ENCODE measurements at regions not wholly inside any gene's neighbourhood (a gene's known extent, or its start where the extent isn't known, plus 50 kb on each side); places are given as distances from the start of the nearest gene placed in this dataset.

DNA sequence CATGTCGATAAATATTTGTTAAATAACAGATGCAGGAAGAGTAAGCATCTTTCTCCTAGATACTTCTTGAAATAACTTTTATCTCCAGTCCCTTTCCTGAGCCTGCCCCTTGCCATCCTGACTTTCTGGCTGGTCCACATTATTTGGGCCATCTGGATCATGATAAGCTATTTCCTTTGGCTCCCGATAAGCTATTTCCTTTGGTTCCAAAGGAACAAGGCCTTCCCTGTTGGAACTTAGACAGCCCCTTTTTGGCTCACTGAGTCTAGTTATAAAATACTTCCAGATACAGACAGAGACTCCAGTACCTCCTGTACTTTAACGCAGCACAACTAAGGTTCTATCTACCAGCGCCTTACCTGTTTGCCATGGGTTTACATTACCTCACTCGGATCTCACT lies 205.3 kb upstream of the CCDC150 start:
- no peak for DNase-seq (ENCODE audit: low read depth in 1 of 2, low spot score in 1 of 2)

DNA sequence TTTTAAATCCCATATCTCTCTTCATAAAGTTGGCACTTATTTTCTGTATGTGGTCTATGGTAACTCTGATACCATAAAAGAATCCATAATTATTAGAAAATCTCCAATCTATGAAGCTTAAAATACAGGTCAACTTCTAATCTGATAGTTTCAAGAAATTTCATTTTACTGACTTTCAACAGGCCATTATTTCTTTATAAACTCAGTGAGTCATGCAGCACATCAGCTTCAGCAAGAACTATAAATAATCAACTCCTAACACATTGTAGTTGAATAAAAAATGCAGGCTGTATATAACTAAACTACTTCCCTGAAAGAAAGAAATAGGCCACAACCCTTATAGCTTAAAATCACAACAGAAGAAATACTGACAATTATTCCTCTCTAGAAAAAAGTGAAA lies 204.3 kb upstream of the CCDC150 start:
- no peak for DNase-seq (ENCODE audit: low read depth in 1 of 2, low spot score in 1 of 2)

DNA sequence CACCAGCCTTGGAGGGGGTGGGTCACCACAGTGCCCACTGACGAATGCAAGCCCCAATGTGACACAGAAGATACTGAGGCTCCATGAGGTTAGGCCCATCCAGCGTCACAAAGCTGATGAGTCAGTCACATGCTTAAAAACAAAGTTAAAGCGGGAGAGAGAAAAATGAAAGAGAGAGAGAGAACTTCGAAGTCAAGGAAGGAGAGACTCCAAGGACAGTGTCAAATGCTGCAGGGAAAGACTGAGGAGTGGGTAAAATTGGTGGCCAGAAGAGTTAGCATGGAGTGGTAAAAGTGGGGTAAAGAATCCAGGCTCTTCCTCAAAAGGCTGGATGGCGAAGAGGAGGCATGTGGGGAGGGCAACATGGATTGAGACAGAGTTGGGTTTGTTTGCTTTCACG lies 201.9 kb upstream of the CCDC150 start:
- DNase-seq (ENCODE audit: low read depth in 1 of 2, low spot score in 1 of 2): no peak

DNA sequence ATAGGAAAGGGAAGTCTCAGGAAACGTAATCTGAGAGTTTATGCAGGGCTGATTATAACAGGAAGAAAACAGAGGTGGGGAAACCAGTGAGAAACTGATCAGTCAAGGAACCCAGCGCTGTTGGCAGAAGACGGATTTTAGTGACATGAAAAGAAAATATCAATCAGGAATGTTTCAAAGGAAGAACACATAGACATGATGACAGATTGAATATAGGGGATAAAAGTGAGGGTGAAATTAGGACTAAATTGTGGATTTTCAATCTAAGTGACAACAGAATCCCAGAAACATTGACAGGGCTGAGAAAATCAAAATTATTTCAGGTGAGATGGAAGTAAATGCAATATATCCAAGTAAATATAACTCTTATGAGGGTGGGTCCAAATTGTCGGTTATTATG lies 199.8 kb upstream of the CCDC150 start:
- no peak for DNase-seq (ENCODE audit: low read depth in 1 of 2, low spot score in 1 of 2)

DNA sequence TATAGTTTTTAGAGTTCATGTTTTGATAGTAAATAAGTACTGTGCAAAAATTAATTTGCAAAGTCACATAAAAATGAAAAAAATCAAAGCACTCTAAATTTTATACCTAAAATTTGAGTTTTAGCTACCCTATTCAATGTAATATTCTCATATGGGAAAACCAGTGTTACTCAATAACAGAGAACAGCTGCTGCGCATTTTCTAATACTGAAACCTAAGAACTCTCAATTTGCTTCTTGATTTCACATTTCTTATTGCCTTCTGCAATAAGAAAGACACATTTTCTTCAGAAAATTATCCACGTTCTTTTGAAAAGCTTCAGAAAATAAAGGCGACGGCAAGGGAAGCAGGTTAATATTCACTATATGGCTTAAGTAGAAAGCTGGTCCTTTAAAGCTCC lies 199.1 kb upstream of the CCDC150 start:
- DNase-seq (ENCODE audit: low read depth in 1 of 2, low spot score in 1 of 2): no peak

DNA sequence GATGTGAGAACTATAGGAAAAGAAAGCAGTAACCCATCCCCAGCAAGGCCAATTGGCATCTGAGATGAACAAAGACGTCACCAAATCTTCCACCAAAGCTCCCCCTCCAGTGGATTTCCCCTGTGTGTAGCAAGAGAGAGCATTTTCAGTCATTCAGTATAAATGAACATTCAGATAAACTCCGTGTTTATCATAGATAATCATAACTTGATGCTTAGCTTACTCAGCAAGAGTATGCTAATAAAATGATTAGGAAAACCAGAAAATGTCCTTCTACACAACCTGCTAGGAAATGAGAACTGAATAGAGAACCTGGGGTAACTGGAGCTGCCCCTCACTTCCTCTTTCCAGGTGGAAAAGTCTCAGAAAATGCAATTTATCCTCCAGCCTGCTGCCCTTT lies 198.0 kb upstream of the CCDC150 start:
- DNase-seq (ENCODE audit: low read depth in 1 of 2, low spot score in 1 of 2): no peak

DNA sequence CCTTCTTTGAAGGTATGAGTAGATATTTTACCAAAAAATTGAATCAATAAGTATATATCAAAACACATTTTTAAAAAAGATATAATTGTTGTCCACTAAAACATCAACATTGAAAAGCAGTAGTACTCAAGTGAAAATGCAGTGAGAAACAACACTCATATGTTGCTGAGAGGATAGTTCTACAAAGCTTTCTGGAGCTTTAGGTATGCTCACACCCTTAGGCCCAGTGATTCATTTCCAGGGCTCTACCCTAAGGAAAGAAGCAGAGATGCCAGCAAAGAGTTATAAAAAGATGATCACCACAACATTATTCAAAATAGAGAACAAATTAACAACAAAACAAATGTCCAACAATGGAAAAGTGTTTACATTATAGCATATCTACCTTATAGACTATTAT lies 197.3 kb upstream of the CCDC150 start:
- no peak for DNase-seq (ENCODE audit: low read depth in 1 of 2, low spot score in 1 of 2)

DNA sequence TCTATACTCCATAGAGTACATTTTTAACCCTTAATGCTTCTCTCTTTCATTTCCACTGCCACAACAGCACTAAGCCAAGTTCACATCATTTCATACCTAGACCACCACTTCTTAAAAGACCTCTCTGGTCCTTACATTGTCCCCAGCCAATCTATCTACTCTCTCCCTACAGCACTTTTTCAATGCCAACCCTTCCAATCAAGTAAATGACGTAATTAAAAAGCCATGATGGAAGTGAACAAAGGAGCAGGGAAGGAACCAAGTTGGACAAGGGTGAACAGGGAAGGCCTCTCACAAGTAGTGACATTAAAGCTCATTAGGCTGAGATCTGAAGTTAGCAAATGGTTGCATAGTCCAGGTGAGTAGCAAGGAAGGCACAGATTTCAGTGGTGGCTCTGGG lies 195.1 kb upstream of the CCDC150 start:
- DNase-seq (ENCODE audit: low read depth in 1 of 2, low spot score in 1 of 2): no peak

DNA sequence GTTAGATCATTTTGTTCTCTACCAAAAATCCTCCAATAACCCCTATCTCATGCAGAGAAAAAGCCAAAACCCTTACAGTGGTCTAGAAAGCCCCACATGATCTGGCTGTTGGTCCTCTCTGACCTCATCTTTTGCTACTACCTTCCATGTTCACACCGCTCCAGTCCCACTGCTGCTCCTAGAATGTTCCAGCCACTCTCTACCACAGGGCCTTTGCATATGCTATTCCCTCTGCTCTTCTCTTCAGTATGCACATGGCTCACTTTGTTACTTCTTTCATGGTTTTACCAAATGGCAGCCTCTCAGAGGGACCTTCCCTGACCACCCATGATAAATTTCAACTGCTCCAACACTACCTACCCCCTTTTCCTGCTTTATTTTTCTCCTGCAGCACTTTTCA lies 193.5 kb upstream of the CCDC150 start:
- no peak for DNase-seq (ENCODE audit: low read depth in 1 of 2, low spot score in 1 of 2)

DNA sequence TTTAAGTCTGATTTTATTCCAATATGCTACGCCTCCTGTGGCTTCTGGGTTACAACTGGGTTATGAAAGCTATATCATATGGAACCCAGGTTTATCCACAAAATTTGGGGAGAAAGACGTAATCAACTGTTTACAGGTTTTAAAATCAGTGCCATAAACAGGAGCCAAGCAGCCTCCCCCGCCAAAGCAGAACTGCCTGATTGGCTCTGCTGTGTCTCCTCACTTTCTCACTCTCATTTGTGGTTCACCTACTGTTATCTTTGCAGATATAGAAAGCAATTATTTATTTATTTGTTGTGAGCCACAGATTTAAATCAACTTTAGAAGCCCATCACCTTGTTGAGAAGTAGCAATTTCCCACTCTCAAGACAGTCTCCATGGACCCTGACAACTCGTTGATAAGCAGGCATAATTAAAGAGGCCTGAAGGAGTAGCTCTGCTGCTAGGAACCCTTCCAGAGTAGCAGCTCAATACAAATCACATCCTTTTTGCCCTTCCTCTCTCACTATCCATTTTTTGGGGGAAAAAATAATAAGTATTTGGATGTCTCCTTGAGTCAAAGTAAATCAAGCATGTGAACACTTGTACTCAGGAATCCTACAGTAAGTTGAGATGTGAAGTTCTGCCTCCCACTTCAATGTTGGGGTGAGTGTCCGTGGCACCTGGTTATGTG lies 191.0 kb upstream of the CCDC150 start:
- DNase-seq (ENCODE audit: low read depth in 1 of 2, low spot score in 1 of 2): no peak

DNA sequence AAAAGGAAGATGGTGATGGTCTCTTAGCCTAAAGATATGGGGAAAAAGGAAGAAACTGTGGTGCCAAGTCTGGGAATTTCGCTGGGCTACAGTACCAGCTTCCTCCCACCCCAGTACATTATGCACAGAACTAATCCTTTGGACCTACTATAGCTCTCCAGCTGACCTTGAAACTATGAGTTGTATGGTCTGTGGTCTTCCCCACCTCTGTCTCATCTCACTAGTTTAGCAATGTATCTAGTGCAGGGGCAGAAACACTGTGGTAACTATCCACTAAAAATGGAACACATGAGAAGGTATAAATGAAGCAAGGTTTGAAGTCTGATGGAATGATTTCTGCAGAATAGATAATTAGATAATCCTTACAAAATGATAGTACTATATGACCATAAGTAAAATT lies 190.4 kb upstream of the CCDC150 start:
- no peak for DNase-seq (ENCODE audit: low read depth in 1 of 2, low spot score in 1 of 2)

DNA sequence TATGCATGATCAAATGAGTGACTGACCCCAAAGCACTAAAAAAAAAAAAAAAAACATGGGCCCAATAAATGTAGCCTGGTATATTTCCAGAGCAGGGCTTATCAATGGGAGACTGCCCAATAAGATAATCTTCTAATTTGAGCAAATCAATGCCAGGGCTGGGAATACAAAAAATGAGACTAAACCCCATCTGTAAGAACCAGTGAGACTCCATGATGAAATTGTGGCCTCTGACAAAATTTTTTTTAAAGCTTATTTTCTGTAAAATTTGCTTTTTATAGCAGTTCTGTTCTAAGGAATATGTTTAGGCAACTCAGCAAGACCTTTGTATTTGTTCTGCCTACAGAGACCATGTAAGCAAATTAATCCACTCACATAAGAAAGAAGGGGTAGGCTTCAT lies 186.8 kb upstream of the CCDC150 start:
- no peak for DNase-seq (ENCODE audit: low read depth in 1 of 2, low spot score in 1 of 2)

DNA sequence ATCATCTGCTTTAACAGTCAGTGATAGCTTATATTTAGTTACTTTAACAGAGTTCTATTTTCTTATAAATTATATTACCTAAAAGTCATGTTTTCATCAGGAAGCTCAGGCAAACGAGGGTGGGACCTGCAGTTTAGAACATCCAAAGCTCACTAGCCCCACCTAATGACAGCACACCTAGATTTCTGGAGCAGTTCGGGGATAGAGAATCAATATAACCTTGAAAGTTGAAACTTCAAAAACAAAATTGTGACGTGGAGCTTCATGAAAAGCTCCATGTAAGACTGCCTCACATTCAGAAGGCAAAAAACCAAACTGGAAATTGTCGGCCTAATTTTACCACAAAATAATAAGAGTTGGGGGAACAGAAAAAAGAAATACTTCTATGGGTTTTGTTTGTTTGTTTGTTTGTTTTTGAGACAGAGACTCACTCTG lies 185.9 kb upstream of the CCDC150 start:
- no peak for DNase-seq (ENCODE audit: low read depth in 1 of 2, low spot score in 1 of 2)

DNA sequence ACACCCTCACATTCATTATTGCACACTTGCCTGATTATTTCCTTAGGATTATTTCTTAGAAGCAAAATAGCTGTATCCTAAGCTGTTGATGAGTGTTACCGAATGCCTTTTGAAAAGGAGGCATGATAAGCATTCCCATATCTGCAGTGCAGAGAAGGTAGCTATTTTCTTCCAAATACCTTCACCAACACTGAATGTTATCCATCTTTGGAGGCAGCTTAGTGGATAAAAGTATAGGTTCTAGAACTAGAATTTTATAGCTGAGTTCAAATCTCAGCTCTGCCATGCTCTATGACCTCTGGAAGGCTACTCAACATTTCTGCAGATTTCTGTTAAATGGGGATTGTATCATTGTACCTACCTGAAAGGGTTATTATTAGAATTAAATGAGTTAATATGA lies 185.0 kb upstream of the CCDC150 start:
- DNase-seq (ENCODE audit: low read depth in 1 of 2, low spot score in 1 of 2): no peak

DNA sequence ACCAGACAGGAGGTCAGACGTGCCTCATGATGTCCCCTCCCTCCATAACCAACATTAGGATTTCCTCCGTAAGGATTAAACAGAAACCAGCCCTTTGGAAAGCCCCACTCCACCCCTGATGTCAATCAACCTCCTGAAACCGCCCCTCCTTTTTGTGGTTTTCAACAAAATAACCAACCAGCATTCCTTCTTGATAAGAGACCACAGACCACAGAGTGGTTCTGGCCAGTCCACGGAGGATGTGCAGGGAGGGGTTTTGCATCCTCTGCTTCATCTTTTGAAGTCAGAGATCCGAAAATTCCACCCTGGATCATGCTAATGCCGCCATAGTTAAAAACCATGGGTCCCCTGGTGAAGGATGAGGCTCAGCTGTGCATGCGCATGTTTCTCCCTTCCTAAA lies 180.0 kb upstream of the CCDC150 start:
- DNase-seq (ENCODE audit: low read depth in 1 of 2, low spot score in 1 of 2): no peak

DNA sequence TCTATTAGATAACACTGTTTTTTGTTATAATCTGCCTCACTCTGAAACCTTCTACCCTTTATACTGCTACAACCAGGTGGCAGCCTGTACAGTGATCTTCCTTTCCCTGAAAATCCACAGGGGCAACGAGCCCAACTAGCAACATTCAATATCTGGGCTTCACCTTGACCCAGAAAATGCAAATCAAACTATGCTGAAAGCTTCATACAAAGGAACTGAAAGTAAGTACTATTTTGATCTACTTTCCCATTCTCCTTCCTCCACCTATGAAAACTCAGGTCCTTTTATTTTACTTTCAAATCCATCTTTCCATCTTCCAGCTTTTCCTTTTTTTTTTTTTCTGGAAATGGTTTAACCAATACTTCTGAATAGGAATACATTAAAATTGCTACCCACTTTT lies 175.8 kb upstream of the CCDC150 start:
- DNase-seq (ENCODE audit: low read depth in 1 of 2, low spot score in 1 of 2): no peak

DNA sequence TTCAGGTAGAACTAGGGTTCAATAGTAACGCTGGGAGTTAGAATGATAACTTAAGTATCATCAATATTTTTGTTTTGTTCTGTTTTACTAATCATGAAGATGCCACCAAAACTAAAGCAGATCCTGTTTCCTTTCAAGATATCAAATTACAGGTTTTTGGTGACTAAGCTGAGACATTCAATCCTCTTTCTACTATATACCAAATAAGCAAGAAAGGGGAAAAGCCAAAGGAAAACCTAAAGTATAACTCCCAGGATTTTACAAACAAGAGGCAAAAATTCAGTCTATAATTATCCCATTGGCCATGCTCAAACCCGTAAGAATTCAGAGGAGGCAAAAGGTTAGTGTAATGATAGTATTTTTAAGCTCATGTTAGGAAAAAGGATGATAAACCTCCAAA lies 175.2 kb upstream of the CCDC150 start:
- DNase-seq (ENCODE audit: low read depth in 1 of 2, low spot score in 1 of 2): no peak

DNA sequence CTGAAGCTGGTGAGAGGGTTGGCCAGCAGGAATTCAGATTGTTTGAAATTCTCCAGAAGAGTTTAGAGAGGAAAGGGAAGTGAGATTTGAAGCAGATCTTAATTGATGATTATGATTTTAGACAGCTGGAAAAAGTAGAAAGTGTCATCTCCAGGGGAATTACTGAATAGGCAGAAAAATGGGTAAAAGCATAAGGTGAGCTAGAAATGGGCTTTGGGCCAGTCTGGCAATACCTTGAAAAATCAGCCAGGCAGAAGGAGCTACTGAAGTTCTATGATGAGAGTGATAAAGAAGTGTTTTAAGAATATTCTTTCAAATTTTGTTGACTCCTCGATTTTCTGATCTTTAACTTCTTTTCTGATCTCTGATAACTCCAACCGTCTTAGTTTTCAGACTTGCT lies 172.9 kb upstream of the CCDC150 start:
- DNase-seq (ENCODE audit: low read depth in 1 of 2, low spot score in 1 of 2): no peak

DNA sequence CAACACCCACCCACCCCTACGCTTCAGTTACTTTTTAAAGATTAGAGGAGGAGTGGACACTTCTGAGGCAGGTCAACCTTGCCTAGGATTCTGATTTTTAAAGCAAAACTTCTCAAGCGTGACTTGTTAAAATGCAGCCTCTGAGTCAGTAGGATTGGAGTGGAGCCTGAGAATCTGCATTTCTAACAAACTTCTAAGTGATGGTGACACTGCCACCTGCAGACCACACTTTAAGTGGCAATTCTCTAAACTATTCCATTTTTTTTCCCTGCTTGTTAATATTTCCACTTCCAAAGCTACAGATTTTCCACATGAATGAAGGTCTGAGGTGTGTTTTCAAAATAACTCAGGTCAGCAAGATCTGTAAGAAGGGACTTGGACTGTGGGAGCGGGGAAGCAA lies 171.1 kb upstream of the CCDC150 start:
- DNase-seq (ENCODE audit: low read depth in 1 of 2, low spot score in 1 of 2): no peak

DNA sequence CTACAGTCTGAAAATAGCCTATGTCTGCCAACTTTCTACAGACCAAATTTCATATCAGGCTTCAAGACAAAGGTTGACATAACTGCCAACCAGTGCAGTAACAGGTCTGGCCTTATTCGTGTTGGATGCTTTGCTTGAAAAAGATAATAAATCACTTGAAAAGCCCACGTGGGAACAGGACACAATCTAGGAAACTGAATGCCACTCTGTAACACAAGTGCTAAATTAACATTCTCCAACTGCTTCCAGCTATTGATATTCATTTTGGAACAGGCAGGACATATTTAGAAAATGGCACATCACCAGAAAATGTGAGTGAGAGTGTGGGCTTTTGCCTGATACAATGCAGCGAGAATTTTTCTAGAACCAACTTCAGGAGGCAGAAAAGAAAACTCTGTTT lies 165.9 kb upstream of the CCDC150 start:
- DNase-seq (ENCODE audit: low read depth in 1 of 2, low spot score in 1 of 2): no peak

DNA sequence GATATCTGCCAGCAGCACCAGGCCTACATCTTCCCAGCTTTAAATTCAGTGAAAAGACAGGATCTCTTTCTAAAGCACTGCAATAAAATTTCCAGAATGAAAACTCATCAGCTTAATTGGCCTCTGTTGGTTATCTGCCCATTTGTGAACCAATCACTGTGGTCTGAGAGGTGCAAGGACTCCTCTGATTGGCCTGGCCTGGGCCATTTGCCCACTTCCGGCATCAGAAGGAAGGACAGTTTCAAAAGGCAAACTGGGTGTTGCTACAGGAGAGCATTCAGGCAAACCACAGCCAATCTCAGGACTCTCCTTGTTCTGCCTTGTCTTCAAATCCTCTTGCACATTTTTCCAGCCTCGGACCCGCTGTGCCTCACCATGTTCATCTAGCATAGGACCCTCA lies 163.9 kb upstream of the CCDC150 start:
- DNase-seq (ENCODE audit: low read depth in 1 of 2, low spot score in 1 of 2): no peak

DNA sequence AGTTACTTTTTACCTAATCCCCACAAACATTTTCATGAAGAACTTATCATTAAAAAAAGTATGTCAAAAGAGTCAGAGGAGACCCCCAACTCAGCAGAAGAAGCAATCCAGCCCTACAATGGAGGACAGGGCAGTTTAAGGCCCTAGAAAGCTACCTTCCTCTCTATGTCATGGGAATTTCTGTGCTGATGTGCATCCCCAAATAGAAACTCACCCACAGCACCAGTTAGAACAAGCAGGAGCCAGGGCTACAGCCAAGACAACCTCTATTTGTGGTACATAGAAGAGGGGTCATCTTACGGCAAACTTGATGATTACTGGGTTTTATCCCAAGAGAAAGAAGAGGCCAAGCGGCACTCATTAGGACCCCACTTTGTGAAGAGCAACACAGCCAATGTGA lies 160.9 kb upstream of the CCDC150 start:
- no peak for DNase-seq (ENCODE audit: low read depth in 1 of 2, low spot score in 1 of 2)

DNA sequence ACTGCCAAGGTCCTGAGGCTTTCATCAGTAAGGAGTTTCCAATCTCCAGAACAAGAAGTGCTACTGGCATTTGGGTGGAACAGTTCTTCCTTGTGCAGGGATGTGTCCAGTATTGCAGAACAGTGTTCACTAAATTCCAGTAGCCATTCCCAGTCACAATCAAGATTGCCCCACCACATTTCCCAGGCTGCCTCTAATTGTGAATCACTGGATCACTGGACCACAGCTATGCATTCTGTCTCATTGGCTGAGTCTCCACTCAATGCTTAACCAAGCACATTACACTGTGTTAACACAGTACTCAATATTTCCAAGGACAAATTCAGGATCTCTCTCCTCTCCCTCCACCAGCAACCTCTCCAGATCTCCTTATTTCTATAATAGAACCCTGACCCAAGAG lies 160.2 kb upstream of the CCDC150 start:
- no peak for DNase-seq (ENCODE audit: low read depth in 1 of 2, low spot score in 1 of 2)
